HG03045 (cell line): ENCODE measurements at regions not wholly inside any gene's neighbourhood (a gene's known extent, or its start where the extent isn't known, plus 50 kb on each side); places are given as distances from the start of the nearest gene placed in this dataset.
A peak's percentile ranks its signal among the peaks of the same experiment; 100 is the strongest.
"Not testable (repeated sequence)": the region's sequence is repeated elsewhere in the genome, so short reads cannot be mapped to it uniquely, and the experiment has no call there.

ENCODE experiments used
- ATAC-seq: cut with Tn5 transposase; IDR thresholded peaks from one replicate; pipeline ENCODE4 v1.9.1; 2021; ENCODE audit warnings: mild to moderate bottlenecking, moderate library complexity; ENCODE audit not compliant: unreplicated experiment

GRCh38 chr2:8508766-8509165 is 173.1 kb upstream of the ID2 start:
- no peak for ATAC-seq

- no peak for ATAC-seq
These were observed 172.2 kb upstream of the ID2 start for GRCh38 chr2:8509621-8510020.

- ATAC-seq = not testable (repeated sequence)
These were observed 171.8 kb upstream of the ID2 start for GRCh38 chr2:8510055-8510454.

DNA sequence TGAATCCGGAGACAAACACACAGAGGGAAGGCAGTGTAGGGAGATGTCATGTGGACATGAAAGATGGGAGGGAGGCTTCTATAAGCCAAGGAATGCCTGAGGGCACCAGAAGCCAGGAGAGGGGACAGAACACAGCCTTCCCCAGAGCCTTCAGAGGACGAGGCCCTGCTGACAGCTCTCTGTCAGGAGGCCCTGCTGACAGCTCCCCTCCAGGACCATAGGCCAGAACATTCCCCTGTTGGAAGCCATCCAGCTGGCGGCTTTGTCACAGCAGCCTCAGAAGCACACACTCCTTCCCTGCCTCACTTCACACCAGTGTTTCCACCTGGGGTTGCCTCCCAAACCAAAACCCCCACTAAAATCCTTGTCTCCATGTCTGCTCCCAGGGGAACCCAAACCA is 171.3 kb upstream of the ID2 start:
- ATAC-seq = no peak

DNA sequence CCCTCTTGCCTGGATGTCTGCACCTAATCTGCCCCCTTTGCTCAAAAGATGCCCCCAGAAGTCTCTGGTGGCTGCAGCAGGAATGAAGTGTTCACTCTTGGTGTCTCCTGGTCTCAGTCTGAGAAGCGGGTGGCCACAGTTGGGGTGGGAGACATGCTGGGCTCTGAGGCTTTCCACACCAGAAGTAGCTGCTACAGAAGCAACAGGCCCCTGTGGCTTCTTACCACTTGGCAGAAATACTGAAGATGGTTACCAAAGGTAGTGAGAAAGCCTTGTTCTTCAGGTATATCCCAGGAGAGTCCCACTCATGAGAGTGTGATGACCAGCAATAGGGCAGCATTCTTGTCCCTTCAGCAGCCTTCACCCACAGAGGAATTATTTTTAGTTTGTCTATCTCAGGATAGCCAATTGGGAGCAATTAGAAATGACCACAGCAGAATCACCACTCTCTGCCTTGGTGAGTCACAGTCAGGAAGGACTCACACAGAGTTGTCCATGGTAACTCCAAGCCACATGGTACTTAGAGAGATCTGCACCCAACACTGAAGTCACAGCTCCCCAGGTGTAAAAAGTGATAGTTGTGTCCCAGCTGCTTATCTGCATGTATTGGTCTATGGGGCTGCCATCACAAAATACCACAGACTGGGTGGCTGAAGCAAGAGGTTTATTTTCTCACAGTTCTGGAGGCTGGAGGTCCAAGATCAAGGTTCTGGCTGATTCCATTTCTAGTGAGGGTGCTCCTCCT is 169.8 kb upstream of the ID2 start:
- no peak for ATAC-seq

DNA sequence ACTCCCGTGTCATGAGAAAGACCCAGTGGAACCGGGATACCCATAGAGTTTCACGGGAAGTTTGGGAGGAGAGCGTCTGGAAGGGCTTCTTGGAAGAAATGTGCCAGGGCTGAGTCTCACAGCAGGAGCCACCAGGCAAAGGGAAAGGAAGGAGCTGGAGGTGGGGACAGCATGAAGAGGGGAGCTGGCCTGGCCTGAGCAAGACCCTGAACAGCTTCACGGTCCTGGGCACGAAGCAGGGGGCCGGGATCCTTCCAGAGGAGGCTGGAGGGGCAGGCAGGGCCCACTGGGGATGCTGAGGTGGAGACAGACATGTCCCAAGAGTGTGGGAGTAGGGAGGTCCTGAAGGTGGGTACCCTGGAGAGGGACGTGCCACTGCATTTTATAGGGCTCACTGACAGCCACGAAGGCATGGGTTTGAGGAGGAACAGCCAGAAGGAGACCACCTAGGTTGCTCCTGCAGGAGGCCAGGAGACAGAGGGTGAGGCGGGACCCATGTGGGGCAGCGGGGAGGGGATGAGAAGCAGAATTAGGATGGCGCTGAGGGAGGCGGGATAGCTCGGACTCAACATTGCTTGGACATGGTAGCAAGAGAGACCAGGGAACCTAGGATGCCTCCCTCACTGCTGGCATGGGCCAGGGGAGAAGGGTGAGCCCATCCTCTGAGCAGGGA is 168.1 kb upstream of the ID2 start:
- ATAC-seq = no peak

DNA sequence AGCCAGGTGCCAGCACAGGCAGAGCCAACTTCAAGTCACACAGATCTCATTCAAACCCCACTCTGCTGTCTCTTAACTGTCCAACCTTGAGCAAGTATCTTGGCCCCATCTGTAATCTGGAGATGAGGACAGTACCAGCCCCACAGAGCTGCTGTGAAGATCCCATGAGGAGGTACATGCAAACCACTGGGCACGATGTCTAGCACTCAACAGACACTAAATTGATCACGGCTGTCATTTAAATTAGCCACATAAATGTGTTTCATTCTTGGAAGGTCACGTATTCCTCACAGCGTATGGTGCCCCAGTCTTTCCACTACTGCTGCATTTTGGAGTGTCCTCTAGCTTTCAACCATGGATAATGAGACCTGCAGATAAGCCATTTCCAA is 167.6 kb upstream of the ID2 start:
- no peak for ATAC-seq

DNA sequence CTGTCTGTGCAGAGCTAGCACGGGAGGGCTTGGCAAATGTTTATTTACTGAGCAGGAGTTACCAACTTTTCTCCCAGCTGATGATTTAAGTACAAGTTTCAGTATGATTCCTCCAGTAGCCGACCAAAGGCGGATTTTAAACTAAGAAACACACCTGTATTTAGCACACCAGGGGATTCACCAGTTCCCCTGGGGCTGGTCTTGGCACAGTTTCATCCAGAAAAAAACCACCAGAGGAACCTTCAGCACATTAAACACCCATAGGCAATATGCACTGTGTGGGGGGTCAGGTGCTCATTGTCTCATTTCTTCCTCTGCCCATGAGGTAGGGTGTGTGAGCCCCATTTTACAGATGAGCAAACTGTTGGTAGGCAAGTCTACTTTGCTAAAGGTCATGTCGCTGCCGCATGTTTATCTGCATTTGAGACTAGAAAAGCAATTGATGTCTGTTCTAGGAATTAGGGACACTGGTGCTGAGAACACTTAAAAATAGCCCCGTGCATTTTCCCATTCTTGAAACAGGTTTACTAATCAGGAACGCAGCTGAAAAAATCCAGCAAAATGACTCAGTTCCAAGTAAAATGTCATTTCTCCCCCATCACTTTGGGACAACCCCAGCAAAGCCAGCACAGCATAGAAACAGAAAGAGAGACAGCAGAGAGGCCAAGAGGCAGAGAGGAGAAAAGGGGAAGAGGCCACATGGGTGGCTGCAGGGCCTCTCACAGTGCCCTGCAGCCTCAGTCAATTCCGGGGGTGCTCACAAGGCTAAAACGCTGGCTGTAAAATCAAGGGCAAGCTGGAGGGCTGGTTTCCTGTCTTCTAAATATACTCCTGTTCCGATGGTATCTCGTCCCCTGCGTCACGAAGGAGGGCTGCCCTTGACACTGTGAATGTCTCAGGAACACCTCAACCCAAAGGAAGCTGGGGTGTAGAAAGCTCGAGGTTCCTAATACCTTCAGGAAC is 166.8 kb upstream of the ID2 start:
- peak; percentile 66 for ATAC-seq

DNA sequence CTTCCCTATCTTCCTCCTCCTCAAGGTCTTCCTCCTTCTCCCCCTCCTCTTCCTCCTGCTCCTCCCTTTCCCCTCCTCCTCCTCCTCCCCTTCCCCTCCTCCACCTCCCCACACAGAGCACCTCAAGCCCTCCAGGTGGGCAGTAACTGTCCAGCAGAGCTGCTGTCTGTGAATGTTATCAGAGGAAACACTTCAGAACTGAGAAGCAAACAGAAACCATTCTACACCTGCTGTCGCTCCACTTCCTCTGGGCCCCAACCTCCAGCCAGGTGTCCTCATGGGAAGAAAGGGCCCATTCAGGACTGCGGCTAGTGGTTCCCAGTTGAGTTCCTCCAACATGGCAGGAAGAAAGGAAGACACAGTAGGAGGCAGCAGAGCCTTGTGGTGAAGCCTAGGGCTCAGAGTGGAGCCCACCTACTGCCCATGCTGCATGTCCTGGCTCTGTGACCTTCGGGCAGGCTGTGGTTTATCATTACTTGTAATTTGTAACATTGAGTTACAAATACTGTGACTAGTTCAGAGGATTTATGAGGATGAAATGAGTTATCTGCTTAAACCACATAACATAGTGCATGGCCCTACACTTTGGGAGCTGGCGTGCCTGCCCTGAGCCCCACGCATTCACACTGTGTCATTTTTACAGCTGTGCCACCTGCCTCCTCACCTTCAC is 165.9 kb upstream of the ID2 start:
- ATAC-seq = peak; percentile 31

- ATAC-seq = no peak
These were observed 163.9 kb upstream of the ID2 start for GRCh38 chr2:8517850-8518498.

- ATAC-seq = no peak
These were observed 162.7 kb upstream of the ID2 start for GRCh38 chr2:8518979-8519668.

DNA sequence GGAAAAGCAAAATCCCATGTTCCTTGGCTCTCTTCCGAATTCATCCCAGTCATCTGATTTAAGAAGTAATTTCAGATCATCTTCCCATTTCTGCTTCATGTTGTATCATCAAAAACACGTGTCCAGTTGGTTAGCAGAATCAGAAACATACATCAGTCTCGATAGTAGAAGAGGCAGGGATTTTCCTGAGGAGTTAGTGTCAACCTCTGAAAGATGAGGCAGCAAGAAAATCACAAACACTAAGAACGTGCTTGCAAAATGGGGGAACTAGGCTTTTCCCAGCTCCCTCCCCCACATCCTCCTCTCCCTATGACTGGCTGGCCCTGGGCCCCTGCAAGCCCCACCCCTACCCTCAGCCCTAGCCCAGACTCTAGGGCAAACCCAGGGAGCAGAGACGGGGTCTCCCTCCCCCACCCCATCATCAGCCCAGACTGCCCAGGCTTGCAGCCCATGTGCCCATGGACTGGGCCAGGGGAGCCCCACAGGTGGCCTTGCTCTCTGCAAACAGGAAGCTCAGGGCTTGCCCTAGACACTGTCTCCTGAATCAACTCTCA is 161.0 kb upstream of the ID2 start:
- no peak for ATAC-seq

- ATAC-seq = no peak
These were observed 159.2 kb upstream of the ID2 start for GRCh38 chr2:8522687-8523086.

GRCh38 chr2:8524388-8524787 is 157.5 kb upstream of the ID2 start:
- no peak for ATAC-seq

GRCh38 chr2:8524823-8525222 is 157.0 kb upstream of the ID2 start:
- no peak for ATAC-seq

- no peak for ATAC-seq
These were observed 156.6 kb upstream of the ID2 start for GRCh38 chr2:8525236-8525581.

DNA sequence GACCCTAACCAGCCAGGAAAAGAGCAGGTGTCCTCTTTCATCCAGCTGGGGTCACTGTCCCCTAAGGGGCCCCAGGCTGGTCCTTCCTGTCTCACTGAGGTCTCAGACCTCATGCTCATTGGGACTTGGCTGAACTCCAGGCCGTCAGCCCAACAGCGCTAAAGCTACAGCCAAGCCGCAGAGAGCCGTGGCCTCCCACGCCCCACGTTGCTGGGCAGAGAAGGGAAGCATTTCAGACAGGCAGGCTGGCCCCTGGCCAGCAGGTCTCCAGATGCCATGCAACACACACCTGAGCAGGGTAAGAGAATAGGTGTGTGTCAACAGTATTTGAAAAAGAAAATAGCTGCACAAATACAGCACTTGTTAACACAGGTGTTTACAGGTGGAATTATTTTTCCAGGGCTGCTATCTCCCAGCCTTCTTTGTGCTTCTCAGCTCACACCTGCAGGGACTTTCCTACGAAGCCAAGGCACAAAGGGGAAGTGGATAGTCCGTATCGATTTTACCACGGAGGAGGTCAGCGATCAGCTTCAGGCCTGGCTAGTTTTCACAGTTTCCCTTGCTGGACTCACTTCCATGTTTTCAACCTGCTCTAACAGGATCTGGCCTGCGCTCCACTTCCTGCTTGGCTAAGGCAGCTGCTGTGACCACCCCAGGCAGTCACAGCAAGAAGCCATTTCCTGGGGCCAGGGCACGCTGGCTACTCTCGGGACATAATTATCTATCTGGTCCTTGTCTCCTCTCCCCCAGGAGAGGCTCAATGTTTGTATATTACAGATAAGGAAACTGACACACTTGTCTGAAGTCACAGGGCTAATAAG is 156.1 kb upstream of the ID2 start:
- peak; percentile 67 for ATAC-seq

DNA sequence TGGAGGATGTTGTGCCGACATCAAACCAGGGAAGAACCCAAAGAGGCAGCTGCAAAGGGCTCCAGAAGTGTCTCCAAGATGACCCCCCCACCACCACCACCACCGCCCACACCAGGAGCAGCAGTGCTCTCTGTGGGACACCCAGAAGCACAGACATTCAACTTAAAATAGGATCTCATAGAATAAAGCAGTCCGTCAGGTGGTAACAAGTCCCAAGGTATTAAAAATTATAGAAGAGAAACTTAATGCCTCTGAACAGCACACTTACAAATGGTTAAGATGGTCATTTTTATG is 155.5 kb upstream of the ID2 start:
- ATAC-seq = no peak

- no peak for ATAC-seq
These were observed 154.8 kb upstream of the ID2 start for GRCh38 chr2:8527031-8527430.
